ENCODE measurements at regions not wholly inside any gene's neighbourhood (a gene's known extent, or its start where the extent isn't known, plus 50 kb on each side); places are given as distances from the start of the nearest gene placed in this dataset.

- TF ChIP-seq RXRA (IDR thresholded peaks at IDR 0.05) (no peak), TAF1 (conservative IDR thresholded peaks at IDR 0.05) (no peak), GABPA (IDR thresholded peaks at IDR 0.05 in 1 of 2, conservative IDR thresholded peaks at IDR 0.05 in 1 of 2) (no peak), YY1 (IDR thresholded peaks at IDR 0.05) (no peak), JUND (IDR thresholded peaks at IDR 0.05) (no peak), NR2F2 (IDR thresholded peaks at IDR 0.05) (no peak), SP1 (IDR thresholded peaks at IDR 0.05) (no peak), RAD21 (IDR thresholded peaks at IDR 0.05) (no peak), FOXA1 (IDR thresholded peaks at IDR 0.05) (no peak)
- TF ChIP-seq, protein P1, sequence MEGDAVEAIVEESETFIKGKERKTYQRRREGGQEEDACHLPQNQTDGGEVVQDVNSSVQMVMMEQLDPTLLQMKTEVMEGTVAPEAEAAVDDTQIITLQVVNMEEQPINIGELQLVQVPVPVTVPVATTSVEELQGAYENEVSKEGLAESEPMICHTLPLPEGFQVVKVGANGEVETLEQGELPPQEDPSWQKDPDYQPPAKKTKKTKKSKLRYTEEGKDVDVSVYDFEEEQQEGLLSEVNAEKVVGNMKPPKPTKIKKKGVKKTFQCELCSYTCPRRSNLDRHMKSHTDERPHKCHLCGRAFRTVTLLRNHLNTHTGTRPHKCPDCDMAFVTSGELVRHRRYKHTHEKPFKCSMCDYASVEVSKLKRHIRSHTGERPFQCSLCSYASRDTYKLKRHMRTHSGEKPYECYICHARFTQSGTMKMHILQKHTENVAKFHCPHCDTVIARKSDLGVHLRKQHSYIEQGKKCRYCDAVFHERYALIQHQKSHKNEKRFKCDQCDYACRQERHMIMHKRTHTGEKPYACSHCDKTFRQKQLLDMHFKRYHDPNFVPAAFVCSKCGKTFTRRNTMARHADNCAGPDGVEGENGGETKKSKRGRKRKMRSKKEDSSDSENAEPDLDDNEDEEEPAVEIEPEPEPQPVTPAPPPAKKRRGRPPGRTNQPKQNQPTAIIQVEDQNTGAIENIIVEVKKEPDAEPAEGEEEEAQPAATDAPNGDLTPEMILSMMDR (IDR thresholded peaks at IDR 0.05; ENCODE audit: low read depth, low read length, missing input control) = no peak
- TF ChIP-seq, protein P2, sequence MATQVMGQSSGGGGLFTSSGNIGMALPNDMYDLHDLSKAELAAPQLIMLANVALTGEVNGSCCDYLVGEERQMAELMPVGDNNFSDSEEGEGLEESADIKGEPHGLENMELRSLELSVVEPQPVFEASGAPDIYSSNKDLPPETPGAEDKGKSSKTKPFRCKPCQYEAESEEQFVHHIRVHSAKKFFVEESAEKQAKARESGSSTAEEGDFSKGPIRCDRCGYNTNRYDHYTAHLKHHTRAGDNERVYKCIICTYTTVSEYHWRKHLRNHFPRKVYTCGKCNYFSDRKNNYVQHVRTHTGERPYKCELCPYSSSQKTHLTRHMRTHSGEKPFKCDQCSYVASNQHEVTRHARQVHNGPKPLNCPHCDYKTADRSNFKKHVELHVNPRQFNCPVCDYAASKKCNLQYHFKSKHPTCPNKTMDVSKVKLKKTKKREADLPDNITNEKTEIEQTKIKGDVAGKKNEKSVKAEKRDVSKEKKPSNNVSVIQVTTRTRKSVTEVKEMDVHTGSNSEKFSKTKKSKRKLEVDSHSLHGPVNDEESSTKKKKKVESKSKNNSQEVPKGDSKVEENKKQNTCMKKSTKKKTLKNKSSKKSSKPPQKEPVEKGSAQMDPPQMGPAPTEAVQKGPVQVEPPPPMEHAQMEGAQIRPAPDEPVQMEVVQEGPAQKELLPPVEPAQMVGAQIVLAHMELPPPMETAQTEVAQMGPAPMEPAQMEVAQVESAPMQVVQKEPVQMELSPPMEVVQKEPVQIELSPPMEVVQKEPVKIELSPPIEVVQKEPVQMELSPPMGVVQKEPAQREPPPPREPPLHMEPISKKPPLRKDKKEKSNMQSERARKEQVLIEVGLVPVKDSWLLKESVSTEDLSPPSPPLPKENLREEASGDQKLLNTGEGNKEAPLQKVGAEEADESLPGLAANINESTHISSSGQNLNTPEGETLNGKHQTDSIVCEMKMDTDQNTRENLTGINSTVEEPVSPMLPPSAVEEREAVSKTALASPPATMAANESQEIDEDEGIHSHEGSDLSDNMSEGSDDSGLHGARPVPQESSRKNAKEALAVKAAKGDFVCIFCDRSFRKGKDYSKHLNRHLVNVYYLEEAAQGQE (IDR thresholded peaks at IDR 0.05) = no peak
- TF ChIP-seq, protein P3, sequence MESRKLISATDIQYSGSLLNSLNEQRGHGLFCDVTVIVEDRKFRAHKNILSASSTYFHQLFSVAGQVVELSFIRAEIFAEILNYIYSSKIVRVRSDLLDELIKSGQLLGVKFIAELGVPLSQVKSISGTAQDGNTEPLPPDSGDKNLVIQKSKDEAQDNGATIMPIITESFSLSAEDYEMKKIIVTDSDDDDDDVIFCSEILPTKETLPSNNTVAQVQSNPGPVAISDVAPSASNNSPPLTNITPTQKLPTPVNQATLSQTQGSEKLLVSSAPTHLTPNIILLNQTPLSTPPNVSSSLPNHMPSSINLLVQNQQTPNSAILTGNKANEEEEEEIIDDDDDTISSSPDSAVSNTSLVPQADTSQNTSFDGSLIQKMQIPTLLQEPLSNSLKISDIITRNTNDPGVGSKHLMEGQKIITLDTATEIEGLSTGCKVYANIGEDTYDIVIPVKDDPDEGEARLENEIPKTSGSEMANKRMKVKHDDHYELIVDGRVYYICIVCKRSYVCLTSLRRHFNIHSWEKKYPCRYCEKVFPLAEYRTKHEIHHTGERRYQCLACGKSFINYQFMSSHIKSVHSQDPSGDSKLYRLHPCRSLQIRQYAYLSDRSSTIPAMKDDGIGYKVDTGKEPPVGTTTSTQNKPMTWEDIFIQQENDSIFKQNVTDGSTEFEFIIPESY (IDR thresholded peaks at IDR 0.05) = no peak
These were observed 76.7 kb upstream of the PKDCC start for GRCh38 chr2:41970988-41971660.
